HG02981 (cell line): ENCODE measurements at regions not wholly inside any gene's neighbourhood (a gene's known extent, or its start where the extent isn't known, plus 50 kb on each side); places are given as distances from the start of the nearest gene placed in this dataset.
"Not testable (repeated sequence)": the region's sequence is repeated elsewhere in the genome, so short reads cannot be mapped to it uniquely, and the experiment has no call there.

ENCODE experiments used
- ATAC-seq: cut with Tn5 transposase; IDR thresholded peaks from one replicate; pipeline ENCODE4 v1.9.1; 2021; ENCODE audit warnings: mild to moderate bottlenecking, moderate library complexity; ENCODE audit not compliant: unreplicated experiment

DNA sequence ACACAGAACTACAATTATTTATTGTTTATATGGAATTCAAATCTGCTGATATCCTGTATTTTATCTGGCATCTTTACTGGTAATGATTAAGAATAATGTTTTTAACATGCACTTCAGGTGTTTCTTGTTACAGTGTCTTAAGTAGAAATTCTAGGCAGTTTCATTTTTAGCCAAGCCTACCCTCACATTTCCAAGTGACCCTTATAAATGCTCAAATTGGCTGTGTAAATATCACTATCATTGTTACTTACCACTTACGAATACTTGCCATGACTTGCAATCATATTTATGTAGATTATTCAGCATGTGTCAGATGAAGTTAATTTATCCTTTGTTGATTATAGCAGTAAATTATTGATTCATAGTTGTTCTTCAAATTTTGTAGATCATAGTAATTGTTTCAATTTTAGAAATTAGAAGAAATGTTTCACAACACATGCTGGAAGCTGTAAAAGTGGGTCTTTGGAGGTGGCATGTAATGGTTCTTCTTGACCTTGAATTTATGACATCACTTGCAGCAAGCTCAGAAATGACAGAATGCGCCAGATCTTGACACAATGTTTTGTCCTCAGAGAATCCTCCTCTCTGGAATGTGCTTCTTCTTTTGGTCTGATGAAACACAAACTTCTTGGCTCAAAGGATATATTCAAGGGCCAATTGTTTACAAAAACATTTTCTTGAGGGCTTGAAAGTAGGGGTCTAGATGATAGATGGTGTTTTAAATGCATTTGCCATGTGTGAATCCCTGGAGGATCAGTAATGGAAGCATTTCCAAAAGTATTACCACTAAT, 471.8 kb downstream of the COL12A1 start:
- ATAC-seq, result no peak

- ATAC-seq, result no peak
Measured at GRCh38 chr6:74731931-74732330, 473.9 kb downstream of the COL12A1 start.

DNA sequence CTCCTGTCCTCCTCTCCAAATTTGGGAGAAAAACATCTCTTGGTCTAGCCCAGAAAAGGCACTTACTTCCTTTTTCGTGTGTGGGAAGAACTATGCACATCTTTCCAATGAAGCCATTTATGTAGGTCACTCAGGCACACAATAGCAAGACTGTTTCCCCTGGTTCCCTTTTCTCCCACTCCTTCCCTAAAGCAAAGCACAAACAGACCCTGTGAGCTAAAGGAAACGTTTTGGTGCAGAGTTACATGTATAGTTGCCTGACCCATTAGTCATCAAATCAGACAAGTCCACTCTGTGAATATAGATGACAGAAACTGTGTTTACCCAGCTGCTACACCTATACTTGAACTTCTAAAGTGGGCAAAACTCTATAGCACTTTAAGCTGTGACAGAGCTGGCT, 474.6 kb downstream of the COL12A1 start:
- no peak for ATAC-seq

- ATAC-seq, result no peak
Measured at GRCh38 chr6:74720923-74721322, 484.9 kb downstream of the COL12A1 start.

DNA sequence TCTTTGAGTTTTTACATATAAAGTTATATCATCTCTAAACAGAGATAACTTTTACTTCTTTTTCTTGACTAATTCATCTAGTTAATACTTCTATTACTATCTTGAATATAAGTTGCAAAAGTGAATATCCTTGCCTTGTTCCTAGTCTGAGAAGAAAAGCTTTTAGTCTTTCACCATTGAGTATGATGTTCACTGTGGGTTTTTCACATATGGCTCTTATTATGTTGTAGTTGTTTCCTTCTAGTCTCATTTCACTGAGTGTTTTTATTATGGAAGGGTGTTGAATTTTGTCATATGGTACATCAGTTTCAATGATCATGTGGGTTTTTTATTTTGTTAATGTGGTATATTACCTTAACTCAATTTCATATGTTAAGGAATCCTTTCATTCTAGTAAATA, 488.3 kb downstream of the COL12A1 start:
- ATAC-seq, result no peak

DNA sequence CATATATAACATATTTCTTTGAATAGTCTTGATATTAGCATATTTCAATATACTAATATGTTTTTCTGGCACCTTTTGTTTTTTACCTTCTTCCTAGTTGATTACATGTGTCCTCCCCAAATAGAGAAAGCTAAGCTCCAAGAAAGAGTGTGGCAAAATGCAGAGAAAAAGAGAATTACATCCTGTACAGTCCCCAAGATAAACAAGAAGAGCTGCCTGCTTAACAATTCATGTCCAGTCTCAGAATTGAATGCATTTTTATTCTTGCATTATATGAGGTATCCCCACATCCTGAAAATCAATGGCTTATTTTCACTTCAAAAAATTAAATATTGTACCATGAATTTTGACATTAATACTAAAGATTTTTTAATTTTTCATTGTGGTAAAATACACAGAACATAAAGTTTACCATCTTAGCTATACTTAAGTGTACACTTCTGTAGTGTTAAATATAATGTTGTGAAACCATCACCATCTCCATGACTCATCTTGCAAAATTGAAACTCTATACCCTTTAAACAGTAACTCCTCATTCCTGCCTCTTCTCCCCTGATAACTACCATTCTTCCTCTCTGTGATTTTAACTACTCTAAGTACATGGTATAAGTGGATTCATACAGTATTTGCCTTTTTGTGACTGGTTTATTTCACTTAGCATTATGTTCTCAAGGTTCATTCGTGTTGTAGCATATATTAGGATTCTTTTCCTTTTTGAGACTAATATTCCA, 490.3 kb downstream of the COL12A1 start:
- no peak for ATAC-seq

DNA sequence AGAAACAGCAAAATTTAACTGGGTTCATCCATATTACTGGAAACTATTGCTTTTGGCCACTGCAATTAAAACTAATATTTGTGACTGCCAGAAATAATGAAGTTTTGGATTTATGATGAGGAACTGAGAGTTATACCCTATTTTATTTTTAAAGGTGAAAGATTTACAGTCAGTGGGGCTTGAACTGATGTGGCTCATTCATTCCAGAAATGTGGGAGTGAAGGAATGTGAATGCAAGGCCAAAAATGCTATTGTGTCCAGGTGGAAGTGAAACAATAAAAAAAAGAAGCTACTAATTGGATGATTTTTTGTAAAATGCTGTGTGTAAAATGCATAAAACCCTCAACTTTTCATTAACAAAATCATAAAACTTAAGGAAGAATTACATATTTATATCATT, 491.9 kb downstream of the COL12A1 start:
- ATAC-seq, result no peak

GRCh38 chr6:74705451-74705850, 500.4 kb downstream of the COL12A1 start:
- ATAC-seq, result no peak

- ATAC-seq, result not testable (repeated sequence)
Measured at GRCh38 chr6:74704540-74704939, 501.3 kb downstream of the COL12A1 start.

- no peak for ATAC-seq
Measured at GRCh38 chr6:74690365-74690764, 515.5 kb downstream of the COL12A1 start.

- no peak for ATAC-seq
Measured at GRCh38 chr6:74689601-74690000, 516.3 kb downstream of the COL12A1 start.

DNA sequence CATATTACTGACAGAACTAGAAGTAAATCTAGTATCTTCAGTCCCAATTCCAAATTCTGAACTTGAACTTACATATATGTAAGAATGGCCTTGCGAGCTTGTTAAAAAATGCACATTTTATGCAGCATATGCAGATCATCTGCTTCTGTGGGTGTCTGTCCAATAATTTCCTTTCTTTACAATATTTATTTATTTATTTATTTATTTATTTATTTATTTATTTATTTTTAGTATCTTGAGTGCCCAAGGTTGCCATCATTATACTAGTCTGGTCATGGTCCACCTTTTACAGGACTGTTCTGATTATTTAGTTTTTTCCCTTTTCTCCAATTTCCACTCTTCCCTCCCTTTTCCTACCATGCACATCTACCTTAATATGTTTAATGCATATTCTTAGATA, 528.4 kb downstream of the COL12A1 start:
- ATAC-seq, result no peak

DNA sequence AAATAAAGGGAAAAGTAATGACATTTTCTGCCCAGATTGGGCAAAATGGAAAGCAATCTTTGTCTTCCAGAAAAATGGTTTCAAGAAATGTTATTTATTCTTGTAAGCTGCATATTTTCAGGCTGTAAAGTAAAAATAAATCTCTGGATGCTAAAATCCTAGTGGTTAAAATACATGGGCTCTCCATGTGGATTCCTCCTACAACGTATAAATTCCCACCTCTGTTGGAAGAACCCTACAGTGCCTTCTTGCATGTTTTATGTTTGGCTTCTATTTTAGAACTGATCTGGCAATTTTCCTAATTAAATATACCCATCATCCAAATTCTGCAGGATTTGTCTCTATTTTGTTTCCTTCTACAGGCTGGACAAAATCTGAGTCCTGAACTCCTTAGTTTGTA, 528.9 kb downstream of the COL12A1 start:
- ATAC-seq, result no peak

DNA sequence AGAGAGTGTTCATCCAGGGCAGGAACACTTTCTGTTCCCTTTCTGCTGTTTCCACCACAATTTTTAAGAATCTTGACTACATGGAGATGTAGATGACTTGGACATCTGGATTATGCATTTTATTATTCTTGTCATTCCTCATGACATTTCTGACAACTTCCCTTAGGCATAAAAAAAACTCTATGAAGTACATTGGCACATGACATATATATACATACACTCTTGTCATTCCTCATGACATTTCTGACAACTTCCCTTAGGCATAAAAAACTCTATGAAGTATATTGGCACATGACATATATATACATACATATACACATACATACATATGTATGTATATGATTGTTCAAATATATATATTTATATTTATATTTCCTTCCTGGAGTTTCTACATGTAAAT, 531.5 kb downstream of the COL12A1 start:
- no peak for ATAC-seq

DNA sequence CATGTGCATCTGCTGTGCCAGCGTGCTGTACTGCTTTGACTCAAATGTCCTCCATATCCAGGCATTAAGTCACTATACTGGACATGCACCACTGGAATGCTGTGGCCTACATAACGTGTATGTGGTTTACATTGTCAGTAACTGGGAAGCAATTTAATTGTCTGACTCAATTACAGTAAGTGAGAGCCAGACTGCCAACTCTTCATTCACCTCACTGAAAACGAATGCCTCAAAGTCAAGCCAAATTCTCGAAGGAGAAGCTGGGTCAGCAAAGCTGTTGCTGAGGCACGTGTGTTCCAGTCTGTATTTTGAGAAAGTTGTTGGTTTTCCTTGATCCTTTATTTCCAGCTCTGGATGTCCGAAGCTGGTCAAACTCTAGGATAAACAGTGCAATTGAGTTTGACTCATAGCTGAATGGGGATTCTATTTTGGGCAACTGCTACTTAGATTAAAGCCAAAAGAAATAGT, 534.3 kb downstream of the COL12A1 start:
- no peak for ATAC-seq

- ATAC-seq, result no peak
Measured at GRCh38 chr6:74658391-74658790, 547.5 kb downstream of the COL12A1 start.

- no peak for ATAC-seq
Measured at GRCh38 chr6:74657931-74658330, 547.9 kb downstream of the COL12A1 start.

- ATAC-seq, result no peak
Measured at GRCh38 chr6:74657011-74657410, 548.8 kb downstream of the COL12A1 start.

DNA sequence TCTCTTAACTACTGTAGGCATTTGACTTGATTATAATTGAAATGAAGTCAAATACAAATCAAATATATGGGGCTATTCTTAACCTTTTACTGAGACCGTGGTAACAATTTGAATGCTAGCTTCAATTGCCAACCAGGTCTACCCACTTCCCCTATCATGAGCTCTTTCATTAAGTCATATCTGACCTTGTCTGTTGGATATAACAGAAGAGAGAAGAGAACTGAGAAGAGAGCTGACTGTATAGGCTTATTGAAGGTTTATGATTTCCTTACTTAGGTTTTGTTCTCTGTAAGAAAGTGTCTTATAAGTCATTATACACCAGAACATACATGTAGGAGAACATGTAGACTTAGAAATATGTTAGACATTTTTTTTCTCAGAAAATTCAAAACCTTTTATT, 549.4 kb downstream of the COL12A1 start:
- no peak for ATAC-seq

GRCh38 chr6:74654296-74654695, 551.6 kb downstream of the COL12A1 start:
- ATAC-seq, result no peak

- ATAC-seq, result no peak
Measured at GRCh38 chr6:74651948-74652842, 553.7 kb downstream of the COL12A1 start.
